MM.1S (cell line): ENCODE measurements at regions not wholly inside any gene's neighbourhood (a gene's known extent, or its start where the extent isn't known, plus 50 kb on each side); places are given as distances from the start of the nearest gene placed in this dataset.

Source experiments
- DNase-seq: peaks from one replicate; pipeline ENCODE4 v3.0.0-alpha.2; 2015
- H2AFZ ChIP-seq: fragments of 300-600 bp; sonication (generic); 2 replicates; pipeline ENCODE4 v1.6.0; 2016; ENCODE audit warnings: antibody characterized with exemption, low read length
- H3F3A ChIP-seq: fragments of 300-600 bp; sonication (generic); 2 replicates; pipeline ENCODE4 v1.6.1; 2016; ENCODE audit warnings: mild to moderate bottlenecking, antibody characterized with exemption, low read length, moderate library complexity, mixed read lengths; ENCODE audit not compliant: insufficient read depth
- H3K27ac ChIP-seq: fragments of 300-600 bp; sonication (generic); 2 replicates; pipeline ENCODE4 v1.5.1; 2016; ENCODE audit warnings: mild to moderate bottlenecking, low read length
- H3K27me3 ChIP-seq: fragments of 300-600 bp; sonication (generic); replicated peaks from 2 replicates; pipeline ENCODE4 v1.6.0; 2016; ENCODE audit warnings: low read length; ENCODE audit not compliant: insufficient read depth
- H3K36me3 ChIP-seq: fragments of 300-600 bp; sonication (generic); replicated peaks from 2 replicates; pipeline ENCODE4 v1.6.1; 2016; ENCODE audit warnings: mild to moderate bottlenecking, low read length, mixed read lengths; ENCODE audit not compliant: insufficient read depth
- H3K4me1 ChIP-seq: fragments of 300-600 bp; sonication (generic); 2 replicates; pipeline ENCODE4 v1.6.1; 2016; ENCODE audit warnings: low read length, mixed read lengths
- H3K4me2 ChIP-seq: fragments of 300-600 bp; sonication (generic); 2 replicates; pipeline ENCODE4 v1.6.0; 2016; ENCODE audit warnings: low read depth, low read length
- H3K4me3 ChIP-seq: fragments of 300-600 bp; sonication (generic); 2 replicates; pipeline ENCODE4 v1.5.1; 2016; ENCODE audit warnings: low read length, mixed read lengths
- H3K79me2 ChIP-seq: fragments of 300-600 bp; sonication (generic); 2 replicates; pipeline ENCODE4 v1.6.1; 2016; ENCODE audit warnings: mixed run types, low read length, mixed read lengths
- H3K9ac ChIP-seq: fragments of 300-600 bp; sonication (generic); 2 replicates; pipeline ENCODE4 v1.6.1; 2016; ENCODE audit warnings: low read length, mixed read lengths
- H3K9me2 ChIP-seq: fragments of 300-600 bp; sonication (generic); replicated peaks from 2 replicates; pipeline ENCODE4 v1.6.1; 2016; ENCODE audit warnings: mild to moderate bottlenecking, low read length, mixed read lengths; ENCODE audit not compliant: insufficient read depth
- H3K9me3 ChIP-seq: fragments of 300-600 bp; sonication (generic); replicated peaks from 2 replicates; pipeline ENCODE4 v1.6.1; 2016; ENCODE audit warnings: mild to moderate bottlenecking, low read length, mixed read lengths; ENCODE audit not compliant: insufficient read depth
- H4K20me1 ChIP-seq: fragments of 300-600 bp; sonication (generic); 2 replicates; pipeline ENCODE4 v1.6.1; 2016; ENCODE audit warnings: mild to moderate bottlenecking, low read length, moderate library complexity, mixed read lengths; ENCODE audit not compliant: insufficient read depth
- CTCF ChIP-seq: fragments of 300-600 bp; sonication (generic); IDR thresholded peaks from 2 replicates; pipeline ENCODE4 v1.5.1; 2016; ENCODE audit warnings: antibody characterized with exemption, low read length, mixed read lengths
- EZH2 ChIP-seq: fragments of 300-600 bp; sonication (generic); optimal IDR thresholded peaks from 2 replicates; pipeline ENCODE3; 2017; ENCODE audit warnings: low read depth, mild to moderate bottlenecking, antibody characterized with exemption, low read length, mixed read lengths
- EZH2phosphoT487 ChIP-seq: fragments of 300-600 bp; sonication (generic); IDR thresholded peaks from 2 replicates; pipeline ENCODE4 v1.6.1; 2018; ENCODE audit warnings: antibody characterized with exemption, low read length

GRCh38 chr21:16837321-16837720, 675.5 kb upstream of the CXADR start:
- H3F3A ChIP-seq = no peaks in the 10 kb centered on the region
- no peaks in the 10 kb centered on the region for H3K79me2 ChIP-seq
- no peak overlapping the region for H3K9ac ChIP-seq
- no peaks in the 10 kb centered on the region for H3K4me1 ChIP-seq
- H3K27ac ChIP-seq = no peak overlapping the region
- H3K36me3 ChIP-seq = no peaks in the 10 kb centered on the region
- no peak overlapping the region for H3K4me3 ChIP-seq
- no peak overlapping the region for H3K4me2 ChIP-seq
- H3K27me3 ChIP-seq = no peaks in the 10 kb centered on the region
- TF ChIP-seq CTCF = no peak
- no peak for TF ChIP-seq EZH2
- TF ChIP-seq EZH2phosphoT487 = no peak
- no peak overlapping the region for H2AFZ ChIP-seq
- no peak for DNase-seq
- H3K9me2 ChIP-seq = no peaks in the 10 kb centered on the region
- no peaks in the 10 kb centered on the region for H4K20me1 ChIP-seq
- no peaks in the 10 kb centered on the region for H3K9me3 ChIP-seq

- Histone ChIP-seq H3K9me2 (no peaks in the 10 kb centered on the region), H3K4me2 (no peak overlapping the region), H2AFZ (no peak overlapping the region), H3K4me1 (no peaks in the 10 kb centered on the region), H3K27ac (no peak overlapping the region), H3K4me3 (no peak overlapping the region), H4K20me1 (no peaks in the 10 kb centered on the region), H3K9me3 (no peaks in the 10 kb centered on the region), H3K9ac (no peak overlapping the region), H3K36me3 (no peaks in the 10 kb centered on the region), H3F3A (no peaks in the 10 kb centered on the region), H3K79me2 (no peaks in the 10 kb centered on the region), H3K27me3 (no peaks in the 10 kb centered on the region)
- DNase-seq = no peak
- TF ChIP-seq EZH2 (no peak), EZH2phosphoT487 (no peak), CTCF (no peak)
Measured at GRCh38 chr21:16837721-16838120, 675.1 kb upstream of the CXADR start.

GRCh38 chr21:16838331-16838730, 674.5 kb upstream of the CXADR start:
- Histone ChIP-seq H3K9ac (no peak overlapping the region), H3K9me2 (no peaks in the 10 kb centered on the region), H3K4me3 (no peak overlapping the region)

More at GRCh38 chr21:16838331-16838730, 674.5 kb upstream of the CXADR start:
- TF ChIP-seq CTCF (no peak), EZH2phosphoT487 (no peak), EZH2 (no peak)
- no peak for DNase-seq
- Histone ChIP-seq H4K20me1 (no peaks in the 10 kb centered on the region), H2AFZ (no peak overlapping the region), H3K4me1 (no peaks in the 10 kb centered on the region), H3K27ac (no peak overlapping the region), H3K9me3 (no peaks in the 10 kb centered on the region), H3K4me2 (no peak overlapping the region), H3K36me3 (no peaks in the 10 kb centered on the region), H3F3A (no peaks in the 10 kb centered on the region), H3K79me2 (no peaks in the 10 kb centered on the region), H3K27me3 (no peaks in the 10 kb centered on the region)
